GM18870 (cell line): ENCODE measurements at regions not wholly inside any gene's neighbourhood (a gene's known extent, or its start where the extent isn't known, plus 50 kb on each side); places are given as distances from the start of the nearest gene placed in this dataset.

Experiments used
- ATAC-seq: cut with Tn5 transposase; IDR thresholded peaks from one replicate; pipeline ENCODE4 v1.9.1; 2021; ENCODE audit warnings: moderate library complexity; ENCODE audit not compliant: unreplicated experiment

DNA sequence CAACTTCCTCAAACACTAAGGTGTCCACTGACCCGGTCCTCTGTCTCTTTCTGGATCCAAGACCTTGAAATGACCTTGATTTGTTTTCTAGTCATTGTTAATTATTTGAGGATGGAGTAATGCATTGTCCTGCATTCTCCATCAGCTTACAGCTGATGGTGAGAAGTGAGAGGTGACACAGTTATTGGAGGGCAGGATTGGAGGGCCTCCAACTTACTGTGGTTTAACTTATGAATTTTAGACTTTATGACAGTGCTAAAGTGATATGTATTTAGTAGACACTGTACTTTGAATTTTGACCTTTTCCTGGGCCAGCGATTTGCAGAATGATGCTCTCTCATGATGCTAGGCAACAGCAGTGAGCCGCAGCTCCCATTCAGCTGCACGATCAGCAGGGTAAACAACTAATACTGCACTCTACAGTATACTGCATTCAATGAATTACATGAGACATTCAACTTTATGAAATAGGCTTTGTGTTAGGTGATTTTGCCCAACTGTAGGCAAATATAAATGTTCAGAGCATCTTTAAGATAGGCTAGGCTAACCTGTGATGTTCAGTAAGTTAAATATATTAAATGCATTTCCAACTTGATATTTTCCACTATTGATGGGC lies 200.0 kb upstream of the MEX3C start:
- no peak for ATAC-seq

DNA sequence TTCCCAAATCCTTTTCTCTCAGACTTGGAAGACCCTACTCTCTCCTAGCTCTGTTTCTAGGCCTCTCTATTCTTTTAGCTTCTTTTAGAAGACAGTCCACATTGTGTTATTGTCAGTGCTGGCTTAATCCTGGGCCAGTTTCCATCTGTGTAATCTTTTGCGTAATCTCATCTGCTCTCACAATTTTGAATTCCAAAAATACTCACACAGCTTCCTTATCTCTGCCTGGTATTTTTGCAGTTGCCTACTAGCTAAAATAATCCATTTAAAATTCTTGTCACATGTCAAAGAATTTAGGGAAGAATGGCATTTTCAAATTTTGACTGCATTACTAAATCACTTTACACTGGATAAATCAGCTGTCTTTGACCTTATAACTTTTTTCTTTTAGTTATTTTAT lies 200.6 kb upstream of the MEX3C start:
- no peak for ATAC-seq

DNA sequence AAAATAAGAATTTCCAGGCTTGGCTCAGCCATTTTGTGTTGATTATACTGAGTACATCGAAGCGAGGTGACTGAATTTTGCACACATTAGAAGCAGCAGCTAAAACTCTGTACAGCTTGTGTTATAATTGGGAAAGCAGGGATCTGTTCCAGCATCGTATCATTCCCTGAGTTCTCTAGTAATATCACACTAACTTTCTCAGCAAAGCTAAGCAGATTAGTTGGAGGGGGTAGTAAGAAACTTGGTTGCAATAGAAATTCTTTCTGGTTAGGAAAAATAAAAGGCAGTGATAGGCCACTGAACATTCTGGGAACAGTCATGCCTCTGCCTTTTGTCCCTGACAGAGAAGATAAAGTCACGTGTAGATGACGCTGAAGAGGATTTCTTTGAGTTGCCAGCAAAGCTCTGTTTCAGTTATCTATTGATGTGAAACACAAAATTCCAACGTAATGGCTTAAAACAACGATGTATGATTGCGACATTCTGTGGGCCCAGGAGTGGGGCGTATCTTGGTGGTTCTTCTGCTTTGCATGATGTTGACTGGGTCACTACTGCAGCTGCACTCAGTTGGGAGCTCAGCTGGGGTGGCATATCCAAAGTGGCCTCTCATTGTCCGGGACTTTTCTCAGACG lies 202.1 kb upstream of the MEX3C start:
- no peak for ATAC-seq

DNA sequence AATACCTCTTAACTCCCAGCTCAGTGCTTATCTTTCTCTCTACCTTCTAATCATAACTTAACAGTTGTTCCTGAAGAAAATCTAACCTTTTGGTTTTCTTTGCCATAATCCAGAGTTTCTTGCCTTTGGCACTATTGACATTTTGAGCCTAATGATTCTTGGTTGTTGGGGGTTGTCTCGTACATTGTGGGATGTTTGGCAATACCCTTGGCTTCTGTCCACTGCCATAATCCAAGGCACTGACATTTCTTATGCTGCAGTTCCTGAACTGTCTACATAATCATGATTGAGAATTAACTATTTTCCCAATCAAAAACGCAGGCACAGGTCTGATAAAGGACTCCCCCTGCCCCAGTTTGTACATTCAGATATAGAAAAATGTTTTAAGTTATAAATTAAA lies 203.2 kb upstream of the MEX3C start:
- ATAC-seq: no peak

DNA sequence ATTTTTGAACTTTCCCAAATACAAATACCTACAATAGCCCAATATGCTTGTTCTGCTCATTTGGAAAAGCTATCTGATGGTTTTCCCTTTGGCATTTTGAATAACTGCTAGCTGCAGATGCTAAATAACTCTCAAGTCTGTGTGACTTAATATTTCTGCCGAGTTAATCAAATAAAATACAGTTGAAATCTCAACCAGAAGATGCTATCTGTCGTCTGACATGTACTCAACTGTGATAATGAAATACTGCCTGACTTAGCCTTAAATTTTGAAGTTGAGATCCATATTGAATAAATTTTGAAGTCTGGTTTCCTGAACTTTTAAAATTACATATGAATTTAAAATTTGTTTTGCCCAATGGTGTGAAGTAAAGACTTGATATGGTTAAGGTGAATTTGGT lies 204.4 kb upstream of the MEX3C start:
- ATAC-seq: no peak

DNA sequence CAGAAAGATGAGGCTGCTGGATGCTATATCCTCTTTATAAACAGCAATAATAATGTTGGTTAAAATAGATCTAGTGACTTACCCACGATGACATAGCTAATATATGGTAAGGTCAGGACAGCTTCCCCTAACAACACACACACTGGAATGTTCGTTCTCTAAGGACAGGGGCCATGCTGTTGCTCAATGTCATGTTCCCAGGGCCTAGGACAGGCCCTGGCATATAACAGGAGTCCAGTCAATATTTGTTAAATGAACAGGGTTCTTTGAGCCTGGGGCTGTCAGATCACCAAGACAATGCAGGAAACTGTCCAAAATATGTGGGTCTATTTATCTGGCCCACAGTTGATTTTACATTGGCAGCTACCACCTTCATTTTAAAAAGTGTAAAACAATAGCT lies 207.1 kb upstream of the MEX3C start:
- ATAC-seq: no peak

DNA sequence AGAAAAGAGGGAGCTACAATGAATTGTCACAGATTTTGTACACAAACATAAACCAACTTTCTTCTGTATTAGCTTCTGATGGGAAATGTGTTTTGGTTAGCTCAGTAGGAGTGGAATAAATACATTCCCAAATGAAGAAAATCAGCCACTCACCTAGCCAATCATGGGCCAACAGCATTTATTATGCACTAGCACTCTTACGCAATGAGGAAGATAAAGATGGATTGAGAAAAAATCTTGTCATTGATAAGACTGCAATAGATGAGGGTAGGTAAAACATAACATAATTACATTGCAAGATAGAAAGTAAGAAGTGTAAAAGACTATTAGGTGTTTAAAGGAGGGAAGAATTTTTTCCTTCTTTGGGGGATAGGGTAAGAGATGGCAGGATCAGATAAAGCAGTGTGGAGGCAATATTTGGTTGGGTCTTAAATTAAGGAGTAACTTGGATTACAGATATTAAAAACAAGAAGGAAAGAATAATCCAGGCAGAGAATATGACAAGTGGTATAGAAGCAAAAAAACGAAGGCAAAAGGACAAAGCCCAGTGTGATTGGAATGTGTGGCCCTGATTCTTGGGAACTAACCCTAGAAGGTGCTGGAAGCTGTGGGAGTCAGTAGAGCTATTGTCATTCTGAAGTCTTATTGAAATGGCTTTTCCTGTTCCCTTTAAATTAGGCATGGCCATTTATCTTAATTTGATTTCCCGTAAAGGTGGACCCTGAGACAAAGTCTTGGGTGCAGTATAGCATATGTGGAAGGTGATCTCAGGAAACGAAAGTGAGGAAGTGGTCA lies 208.4 kb upstream of the MEX3C start:
- no peak for ATAC-seq

DNA sequence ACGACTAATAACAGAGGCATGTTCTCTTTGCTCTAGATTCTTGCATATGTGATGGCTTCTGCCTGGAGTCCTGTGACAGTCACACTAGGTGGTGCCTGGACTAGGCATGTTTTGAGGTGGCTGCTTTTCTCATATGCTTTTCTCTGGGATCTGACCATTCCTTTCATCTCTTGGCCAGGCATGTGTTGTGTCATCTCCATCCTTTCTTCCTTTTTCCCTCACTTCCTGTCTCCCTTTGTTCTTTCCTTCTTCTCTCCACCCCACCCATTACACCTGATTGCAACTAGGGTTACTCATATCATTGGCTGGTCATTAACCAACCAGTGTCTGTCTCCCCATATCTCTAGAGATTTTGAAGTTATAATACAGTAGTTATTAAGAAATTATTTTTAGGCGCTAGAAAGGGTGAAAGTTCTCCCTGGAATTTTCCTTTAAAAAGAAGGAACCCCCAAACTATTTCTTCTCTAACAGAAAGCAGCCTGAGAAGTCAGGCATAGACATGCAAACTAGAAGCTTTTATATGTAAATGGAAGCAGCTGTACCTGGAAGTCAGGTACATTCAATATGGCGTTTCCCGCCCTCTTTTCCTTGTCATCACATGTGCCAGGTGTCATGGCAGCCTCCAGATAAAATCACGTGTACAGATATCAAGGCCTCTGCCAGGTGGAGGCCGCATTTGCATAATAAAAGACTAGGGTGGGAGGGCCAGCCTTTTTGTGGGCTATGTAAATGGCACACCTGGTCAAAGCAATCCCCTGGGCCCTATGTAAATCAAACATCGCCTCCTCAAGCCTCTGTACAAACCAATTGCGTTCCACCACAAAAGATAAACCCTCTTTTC lies 220.4 kb upstream of the MEX3C start:
- ATAC-seq: no peak

DNA sequence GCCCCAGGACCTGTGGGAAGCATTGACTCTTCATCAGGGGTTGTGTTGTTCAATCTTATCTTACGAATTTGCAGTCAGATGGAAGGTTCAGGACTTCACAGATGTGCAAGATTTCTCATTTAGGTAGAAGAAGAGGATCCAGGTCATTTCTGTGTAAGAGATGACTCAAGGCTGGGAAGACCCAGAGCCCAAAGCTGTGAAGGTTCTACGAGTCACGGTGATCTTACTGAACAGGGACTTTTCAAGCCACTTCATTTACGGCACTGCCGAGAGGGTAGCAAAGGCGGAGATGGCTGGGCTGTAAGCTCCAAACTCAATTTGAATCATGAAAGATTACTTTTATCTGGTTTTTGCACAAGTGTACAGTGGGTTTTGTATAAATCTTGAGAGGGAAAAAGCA lies 228.0 kb upstream of the MEX3C start:
- ATAC-seq: peak; percentile 80

DNA sequence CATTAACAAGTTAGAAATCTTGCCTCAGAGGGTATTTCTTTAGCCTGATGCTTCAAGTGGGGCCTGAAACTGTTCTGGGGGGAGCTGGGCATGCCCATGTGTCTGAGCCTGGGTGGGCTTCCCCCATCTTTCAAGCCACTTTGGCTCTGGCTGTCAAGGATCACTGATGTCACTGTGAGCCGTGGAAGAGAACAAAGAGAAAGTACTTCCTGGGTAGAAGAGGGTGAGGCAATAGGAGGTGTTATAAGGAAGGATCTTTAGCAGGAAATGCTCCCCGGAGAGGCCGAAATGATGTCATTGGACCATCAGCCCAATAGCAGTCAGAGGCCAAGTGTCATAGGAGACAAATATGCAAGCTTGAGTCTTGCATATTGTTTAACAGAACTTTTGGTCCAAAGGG lies 228.4 kb upstream of the MEX3C start:
- peak; percentile 35 for ATAC-seq

DNA sequence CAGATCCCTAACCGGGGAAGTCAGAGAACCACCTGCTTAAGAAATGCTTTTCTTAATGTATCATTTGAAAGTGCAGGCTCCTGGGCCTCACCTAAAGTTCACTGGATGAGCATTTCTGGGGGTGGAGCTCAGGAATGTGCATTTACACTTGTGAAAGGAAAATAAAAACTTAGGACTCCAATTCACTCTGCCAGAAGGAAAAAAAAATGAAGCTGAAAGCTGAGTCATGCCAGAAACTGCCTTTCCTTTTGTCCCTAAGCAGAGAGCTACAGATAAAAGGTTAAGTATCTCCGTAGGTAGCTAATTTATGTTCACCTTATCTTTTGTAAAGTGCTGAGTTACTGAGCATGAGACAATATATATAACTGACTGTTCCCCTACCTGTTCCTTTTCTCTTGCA lies 229.5 kb upstream of the MEX3C start:
- no peak for ATAC-seq

DNA sequence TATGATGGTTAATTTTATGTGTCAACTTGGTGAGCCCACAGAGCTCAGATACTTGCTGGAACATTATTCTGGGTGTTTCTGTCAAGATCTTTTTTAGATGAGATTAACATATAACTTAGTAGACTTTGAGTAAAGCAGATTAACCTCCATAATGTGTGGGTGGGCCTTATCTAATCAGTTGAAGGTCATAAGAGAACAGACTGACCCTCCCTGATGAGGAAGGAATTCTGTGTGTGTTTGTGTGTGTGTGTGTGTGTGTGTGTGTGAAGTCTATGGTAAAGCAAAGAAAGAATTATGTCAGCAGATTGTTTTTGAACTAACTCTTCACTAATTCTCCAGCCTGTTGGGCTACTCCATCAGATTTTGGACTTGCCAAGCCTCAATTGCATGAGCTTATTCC lies 232.2 kb upstream of the MEX3C start:
- no peak for ATAC-seq

DNA sequence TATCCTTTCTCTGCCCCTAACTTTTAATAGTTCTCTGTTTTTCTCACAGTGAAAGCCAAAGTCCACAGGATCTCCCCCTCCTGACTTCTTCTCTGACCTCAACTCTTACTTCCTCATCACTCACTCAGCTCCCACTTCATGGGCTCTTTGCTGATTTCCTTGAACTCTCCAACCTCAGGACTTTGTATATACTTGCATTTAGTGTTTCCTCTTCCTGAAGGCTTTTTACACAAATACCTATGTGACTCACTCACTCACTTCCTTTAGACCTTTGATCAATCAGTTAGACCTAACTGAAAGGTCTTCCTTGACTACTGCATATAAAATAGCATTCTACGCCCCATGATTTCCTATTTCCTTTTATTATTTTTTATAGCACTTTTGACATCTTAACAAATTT lies 233.1 kb upstream of the MEX3C start:
- ATAC-seq: no peak

DNA sequence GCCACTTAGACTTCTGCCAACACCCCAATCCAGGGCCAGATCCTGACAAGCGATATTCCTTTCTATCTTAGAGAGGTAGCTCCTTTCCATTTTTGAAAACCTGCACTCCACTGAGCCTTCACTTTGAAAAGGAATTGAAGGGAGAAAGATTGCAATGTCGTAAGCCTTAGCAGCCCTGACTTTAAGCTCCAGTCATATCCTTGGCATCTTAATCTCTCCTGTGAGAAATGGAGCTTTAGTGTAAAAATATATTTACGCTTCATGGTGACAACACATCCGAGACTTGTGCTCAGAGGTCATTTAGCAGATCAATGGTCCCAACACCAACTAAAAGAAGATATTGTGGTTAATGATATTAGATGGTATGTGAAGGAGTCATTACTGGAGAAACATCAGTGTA lies 235.8 kb upstream of the MEX3C start:
- ATAC-seq: no peak

DNA sequence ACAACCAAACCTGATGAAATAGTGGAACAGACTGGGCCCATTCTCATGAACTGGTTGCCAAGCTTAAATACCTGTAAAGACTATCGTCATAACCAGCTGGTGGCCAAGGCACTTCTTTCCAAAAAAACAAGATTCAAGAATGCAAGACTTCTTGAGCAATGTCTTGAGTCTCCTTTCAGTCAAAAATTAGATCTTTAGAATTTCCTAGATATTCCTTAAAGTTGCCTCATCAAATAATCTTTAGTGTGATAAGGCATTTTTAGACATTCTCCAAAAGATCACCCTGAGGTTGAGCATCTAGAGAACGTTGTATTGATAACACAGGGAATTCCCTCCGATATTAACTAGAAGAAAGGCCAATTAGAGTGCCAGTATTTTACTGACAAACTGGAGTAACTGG lies 236.4 kb upstream of the MEX3C start:
- no peak for ATAC-seq

DNA sequence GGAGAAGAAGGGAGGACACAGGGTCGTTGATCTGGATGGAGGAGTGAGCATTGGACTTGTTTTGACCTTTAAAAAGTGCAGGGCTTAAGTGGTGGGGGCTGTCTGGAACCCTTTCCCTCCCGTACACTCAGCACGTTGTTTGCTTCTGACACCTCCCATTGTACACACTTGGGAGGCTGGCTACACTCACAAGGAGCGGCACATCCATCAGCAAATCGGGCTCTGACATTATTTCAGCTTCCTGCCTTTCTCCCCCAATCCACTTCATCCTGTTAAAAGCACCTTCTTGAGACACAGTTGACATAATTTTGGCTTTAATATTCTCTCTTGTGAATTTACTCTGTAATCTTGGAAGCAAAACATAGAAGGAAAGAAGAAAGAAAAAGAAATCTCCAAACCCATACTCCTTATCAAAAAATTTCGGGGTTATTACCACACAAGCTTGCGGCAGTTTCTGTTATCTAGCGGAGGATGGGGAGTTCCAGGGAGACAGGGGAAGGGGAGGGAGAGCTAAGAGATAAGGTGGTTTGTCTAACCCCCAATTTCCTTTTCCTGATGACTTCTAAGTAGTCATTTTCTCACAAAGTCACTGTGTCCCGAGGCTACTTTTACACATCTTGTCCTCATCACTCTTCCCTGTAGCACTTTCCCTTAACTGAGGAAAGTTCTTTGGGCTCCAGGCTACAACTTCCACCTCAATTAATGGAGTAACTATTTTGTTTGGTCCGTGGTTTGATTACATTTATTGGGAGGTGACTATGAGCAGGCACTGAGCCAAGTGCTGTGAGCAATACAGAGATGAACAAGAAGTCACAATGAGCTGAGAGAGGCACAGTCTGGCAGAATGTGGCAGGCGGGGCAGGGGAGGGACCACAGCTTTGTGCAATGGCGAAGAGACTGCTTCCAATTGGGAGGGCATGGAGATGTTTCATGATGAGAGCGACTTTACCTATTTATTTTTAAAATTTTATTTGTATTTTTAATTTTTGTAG lies 240.1 kb upstream of the MEX3C start:
- ATAC-seq: no peak

DNA sequence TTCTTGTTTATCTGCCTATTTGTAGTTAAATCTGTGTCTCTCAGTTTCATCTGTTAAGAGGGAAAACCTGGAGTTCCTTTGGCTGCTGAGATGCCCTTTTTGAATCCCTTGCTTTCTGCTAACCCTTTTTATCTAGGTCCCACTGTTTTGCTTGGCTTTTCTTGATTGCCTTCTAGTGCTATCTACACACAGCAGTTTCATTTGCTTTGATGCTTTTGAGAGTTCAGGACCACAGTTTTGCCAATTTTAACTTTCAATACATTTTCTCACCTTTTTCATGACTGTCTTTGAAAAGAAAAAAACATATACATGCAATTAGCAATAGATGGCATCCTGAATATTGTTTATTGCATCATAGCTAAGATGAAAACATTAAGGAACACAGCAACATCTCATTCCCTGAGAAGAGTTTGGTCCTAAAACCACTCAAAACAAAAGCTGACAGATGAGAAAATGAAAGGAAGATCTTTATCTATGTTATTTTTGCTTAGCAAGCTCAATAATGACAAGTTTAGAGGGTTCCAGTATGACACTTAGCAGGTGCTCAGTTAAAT lies 241.4 kb upstream of the MEX3C start:
- no peak for ATAC-seq

DNA sequence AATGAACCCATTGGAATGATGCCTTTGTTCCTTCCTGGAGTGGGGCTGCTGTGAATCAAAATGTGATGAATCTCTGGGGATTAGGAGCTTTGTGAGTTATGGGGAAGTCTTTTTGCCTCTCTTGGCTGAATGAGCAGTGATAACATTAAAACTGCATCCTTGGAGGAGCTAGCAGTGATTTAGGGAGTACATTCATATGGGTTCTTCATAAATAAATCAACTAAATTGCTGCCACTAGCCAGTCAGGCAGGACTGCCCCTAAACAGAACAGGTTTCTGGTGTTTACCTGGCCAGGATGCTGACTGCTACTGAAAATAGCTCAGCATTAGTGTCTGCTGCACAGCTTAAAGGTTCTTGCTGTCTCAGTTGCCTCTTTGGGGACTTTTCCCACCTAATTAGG lies 244.5 kb upstream of the MEX3C start:
- ATAC-seq: no peak

DNA sequence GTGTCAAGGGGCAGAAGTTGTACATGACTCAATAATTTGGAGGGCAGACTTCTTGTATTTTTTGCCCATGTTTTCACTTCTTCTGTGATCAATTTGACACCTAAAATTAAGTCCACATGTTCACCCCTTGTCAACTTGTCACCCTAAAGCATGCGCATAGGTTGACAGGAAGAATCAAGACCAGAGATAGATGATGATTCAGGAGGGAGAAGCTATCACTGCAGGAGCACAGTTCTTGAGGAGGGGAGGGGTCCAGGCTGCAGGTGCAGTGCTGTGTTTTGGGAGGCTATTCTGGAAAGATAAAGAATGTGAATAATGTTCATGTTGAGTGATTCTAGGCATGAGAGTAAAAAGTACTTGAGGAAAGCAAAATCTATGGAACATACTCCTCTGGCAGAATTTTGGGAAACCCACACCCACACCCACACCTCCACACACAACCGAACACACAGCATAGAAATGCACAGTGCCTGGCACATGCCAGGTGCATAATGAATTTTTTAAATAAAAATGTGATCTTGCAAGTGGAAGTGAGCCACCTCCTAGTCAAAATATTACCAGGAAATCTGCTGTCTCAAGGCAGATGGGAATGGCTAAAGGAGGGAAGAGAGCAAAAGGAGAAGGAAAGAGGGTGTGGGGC lies 249.2 kb upstream of the MEX3C start:
- no peak for ATAC-seq
